LNCAP (cell line): ENCODE measurements at regions not wholly inside any gene's neighbourhood (a gene's known extent, or its start where the extent isn't known, plus 50 kb on each side); places are given as distances from the start of the nearest gene placed in this dataset.

Experiments used
- TF ChIP-seq, protein P1 (sequence below): fragments of 450-650 bp; IDR thresholded peaks from 2 replicates; pipeline ENCODE4 v1.5.1; 2017; ENCODE audit warnings: mild to moderate bottlenecking

DNA sequence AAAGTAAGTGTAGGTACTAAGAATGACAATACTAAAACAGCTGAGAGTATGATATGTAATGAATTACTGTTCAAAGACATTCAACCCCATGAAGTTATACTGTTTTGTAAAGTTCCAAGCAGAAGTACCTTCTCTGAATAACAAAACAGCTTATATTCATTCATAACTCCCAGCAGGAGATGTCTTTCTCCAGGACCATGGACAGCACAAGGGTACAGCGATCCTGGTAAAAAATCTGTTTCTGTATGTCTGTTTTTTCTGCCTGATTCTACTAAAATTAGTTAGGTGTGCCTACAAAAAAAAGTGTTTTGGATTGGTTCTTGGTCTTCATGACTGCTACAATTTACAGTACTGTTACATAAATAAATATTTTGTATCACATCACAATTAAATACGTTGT, 172.5 kb upstream of the SLITRK5 start:
- TF ChIP-seq, protein P1, sequence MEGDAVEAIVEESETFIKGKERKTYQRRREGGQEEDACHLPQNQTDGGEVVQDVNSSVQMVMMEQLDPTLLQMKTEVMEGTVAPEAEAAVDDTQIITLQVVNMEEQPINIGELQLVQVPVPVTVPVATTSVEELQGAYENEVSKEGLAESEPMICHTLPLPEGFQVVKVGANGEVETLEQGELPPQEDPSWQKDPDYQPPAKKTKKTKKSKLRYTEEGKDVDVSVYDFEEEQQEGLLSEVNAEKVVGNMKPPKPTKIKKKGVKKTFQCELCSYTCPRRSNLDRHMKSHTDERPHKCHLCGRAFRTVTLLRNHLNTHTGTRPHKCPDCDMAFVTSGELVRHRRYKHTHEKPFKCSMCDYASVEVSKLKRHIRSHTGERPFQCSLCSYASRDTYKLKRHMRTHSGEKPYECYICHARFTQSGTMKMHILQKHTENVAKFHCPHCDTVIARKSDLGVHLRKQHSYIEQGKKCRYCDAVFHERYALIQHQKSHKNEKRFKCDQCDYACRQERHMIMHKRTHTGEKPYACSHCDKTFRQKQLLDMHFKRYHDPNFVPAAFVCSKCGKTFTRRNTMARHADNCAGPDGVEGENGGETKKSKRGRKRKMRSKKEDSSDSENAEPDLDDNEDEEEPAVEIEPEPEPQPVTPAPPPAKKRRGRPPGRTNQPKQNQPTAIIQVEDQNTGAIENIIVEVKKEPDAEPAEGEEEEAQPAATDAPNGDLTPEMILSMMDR, result no peak

DNA sequence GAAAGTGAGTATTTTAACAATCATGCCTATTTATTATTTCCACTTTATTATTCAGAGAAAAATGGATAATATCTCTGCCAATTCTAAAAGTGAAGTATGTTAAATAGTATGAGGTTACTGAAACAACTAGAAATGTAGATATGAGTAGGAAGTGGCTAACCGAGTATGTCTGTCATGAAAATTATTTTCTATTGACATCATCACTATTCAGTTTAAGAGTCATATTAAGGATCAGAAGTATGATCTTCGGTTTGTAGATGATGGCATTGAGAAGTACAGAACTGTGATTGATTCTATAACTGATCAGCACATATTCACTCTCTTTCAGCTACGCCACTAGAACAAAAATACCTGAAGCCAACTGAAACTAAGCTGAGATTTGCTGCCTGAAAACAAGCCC, 146.4 kb upstream of the SLITRK5 start:
- TF ChIP-seq, protein P1, result no peak

DNA sequence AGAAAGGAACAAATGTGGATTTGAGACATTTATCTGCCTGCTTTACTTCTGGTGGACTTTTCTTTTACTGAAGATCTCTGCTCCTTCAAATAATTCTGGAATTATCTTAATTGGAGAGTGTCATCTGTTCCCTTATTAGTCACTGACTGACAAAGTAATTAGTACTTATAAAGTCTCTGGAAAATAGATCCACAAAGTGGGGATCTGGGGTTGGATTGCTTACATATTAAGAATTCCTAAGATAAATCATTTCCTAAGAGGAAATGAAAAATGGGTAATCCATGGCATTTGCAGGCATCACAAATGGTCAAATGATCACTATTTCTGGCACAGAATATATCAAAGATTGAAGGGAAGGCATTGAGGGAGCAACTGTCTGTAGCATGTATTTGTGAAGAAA, 137.4 kb upstream of the SLITRK5 start:
- TF ChIP-seq, protein P1, result no peak

DNA sequence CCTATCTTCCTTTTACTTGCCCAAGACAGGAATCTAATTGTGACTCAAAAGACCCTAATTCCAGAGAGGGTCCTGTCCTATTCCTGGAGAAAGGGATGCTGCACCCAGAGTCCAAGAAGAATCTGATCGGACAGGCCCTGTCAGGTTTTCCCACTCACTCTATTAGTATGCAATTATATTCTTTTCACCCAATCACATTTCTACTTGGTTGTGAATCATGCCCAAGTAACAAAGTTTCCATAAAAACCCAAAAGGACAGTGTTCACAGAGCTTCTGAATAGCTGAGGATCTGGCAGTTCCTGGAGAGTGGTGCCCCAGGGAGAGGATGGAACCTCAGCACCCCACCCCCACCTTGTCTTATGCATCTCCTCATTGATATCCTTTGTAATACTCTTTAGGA, 135.3 kb upstream of the SLITRK5 start:
- TF ChIP-seq, protein P1, result no peak

DNA sequence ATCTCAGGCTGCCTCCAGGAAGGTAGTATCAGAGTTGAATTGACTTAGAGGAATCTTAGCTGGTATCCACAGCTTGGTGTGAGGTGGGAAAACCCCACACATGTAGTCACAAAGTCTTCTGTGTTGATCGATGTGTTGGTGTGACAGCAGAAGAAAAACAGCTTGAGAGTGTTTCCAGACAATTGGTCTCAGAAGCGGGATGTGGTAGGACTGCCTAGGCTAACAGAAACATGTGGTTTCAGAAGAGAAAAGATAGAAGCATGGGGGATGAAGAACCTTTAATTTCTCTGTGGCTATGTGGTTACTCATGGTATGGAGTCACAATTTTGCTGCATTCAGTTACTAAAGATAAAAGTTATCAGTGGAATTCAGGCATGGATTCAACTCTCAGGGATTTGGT, 134.7 kb upstream of the SLITRK5 start:
- TF ChIP-seq, protein P1, result no peak

DNA sequence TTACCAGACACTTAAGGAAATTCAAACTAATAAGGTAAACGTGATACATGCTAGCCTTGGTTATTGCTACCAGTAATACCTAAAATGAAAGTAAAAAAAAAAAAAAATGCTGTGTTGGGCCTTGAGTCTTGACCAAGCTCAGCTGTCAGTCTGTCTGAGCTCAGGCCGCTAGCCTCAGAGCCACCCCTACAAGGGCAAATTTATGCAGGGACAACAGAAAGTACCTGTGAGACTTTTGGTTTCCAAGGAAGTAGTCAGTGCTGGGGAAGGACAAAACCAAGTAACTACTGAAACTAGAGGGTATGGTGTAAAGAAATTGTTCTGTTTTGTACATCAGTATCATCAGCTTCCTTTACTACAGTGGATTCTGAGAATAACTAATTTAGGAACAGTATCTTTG, 134.3 kb upstream of the SLITRK5 start:
- TF ChIP-seq, protein P1, result no peak

DNA sequence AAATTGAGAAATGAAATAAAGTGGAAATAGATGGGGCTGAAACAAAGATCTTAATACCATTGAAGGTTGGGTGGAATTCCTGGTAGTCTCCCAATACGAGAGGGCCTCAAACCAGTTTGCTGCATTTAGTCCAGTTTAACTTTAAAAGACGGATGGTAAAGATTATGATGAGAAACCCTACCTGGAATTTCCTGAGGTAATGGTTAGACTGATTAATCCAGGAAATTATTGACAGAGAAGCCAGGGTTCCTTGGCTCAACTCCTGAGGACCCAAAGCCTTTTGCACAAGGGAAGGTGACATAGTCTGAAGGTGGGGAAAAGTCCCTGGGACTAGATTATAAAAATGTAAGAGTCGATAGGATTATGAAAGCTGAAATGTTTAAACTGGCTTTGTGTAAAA, 133.2 kb upstream of the SLITRK5 start:
- TF ChIP-seq, protein P1, result no peak

DNA sequence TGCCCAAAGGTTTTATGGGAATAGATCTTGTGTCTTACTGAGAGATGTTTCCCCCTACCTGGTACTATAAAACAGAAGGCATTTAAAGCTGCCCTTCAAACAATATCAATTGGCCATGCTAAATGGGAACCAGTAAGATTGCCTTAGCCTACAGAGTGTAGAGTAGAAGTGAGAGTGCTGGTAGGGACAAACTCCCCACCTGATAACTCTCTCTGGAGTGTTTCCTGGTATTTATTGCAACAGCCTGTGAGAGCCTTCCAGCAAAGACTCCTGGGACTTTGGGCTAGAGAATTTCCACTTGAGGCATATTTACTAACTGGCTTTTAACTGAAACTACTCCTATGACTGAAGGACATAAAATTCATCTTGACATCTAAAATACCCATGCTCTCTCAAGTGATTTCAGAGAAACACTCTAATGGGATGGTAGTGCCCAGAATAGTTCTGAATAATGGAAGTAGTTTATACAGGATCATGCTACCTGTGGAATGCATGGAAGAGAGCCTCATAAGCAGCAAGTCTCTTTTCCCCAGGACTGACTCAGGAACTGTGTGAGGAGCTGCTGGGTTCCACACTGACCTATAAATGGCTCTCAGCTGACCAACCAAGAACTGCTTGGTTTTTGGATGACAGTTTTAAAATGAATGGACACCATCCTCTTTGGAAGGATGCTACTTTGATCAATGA, 132.7 kb upstream of the SLITRK5 start:
- TF ChIP-seq, protein P1, result no peak
